ENCODE measurements at regions not wholly inside any gene's neighbourhood (a gene's known extent, or its start where the extent isn't known, plus 50 kb on each side); places are given as distances from the start of the nearest gene placed in this dataset.
"Not testable (repeated sequence)": the region's sequence is repeated elsewhere in the genome, so short reads cannot be mapped to it uniquely, and the experiment has no call there.

- no peaks in the 10 kb centered on the region for H3K4me1 ChIP-seq (ENCODE audit: insufficient read depth, low read length)
These were observed 139.6 kb upstream of the NEBL start for GRCh38 chr10:21036757-21037156.

GRCh38 chr10:21034770-21035169 lies 137.7 kb upstream of the NEBL start:
- H3K36me3 ChIP-seq (ENCODE audit: insufficient read depth, low read length); H3K9me3 ChIP-seq (ENCODE audit: control insufficient read depth, insufficient read depth, low read length); H3K9ac ChIP-seq (ENCODE audit: low read depth, low read length); H3K4me1 ChIP-seq (ENCODE audit: insufficient read depth, low read length): not testable (repeated sequence)

More at GRCh38 chr10:21036757-21037156, 139.6 kb upstream of the NEBL start:
- Histone ChIP-seq H3K36me3 (ENCODE audit: insufficient read depth, low read length) (no peaks in the 10 kb centered on the region; the same call in 1 of the 2 replicates), H3K9me3 (ENCODE audit: control insufficient read depth, insufficient read depth, low read length) (no peaks in the 10 kb centered on the region), H3K9ac (ENCODE audit: low read depth, low read length) (no peak overlapping the region)

- Histone ChIP-seq H3K36me3 (ENCODE audit: insufficient read depth, low read length) (no peaks in the 10 kb centered on the region), H3K4me1 (ENCODE audit: insufficient read depth, low read length) (no peaks in the 10 kb centered on the region), H3K9ac (ENCODE audit: low read depth, low read length) (no peak overlapping the region), H3K9me3 (ENCODE audit: control insufficient read depth, insufficient read depth, low read length) (no peaks in the 10 kb centered on the region)
These were observed 137.1 kb upstream of the NEBL start for GRCh38 chr10:21034241-21034640.

GRCh38 chr10:21032587-21033319 lies 135.6 kb upstream of the NEBL start:
- no peaks in the 10 kb centered on the region for H3K9me3 ChIP-seq (ENCODE audit: control insufficient read depth, insufficient read depth, low read length)
- H3K9ac ChIP-seq (ENCODE audit: low read depth, low read length) = no peak overlapping the region
- no peaks in the 10 kb centered on the region for H3K4me1 ChIP-seq (ENCODE audit: insufficient read depth, low read length)
- H3K36me3 ChIP-seq (ENCODE audit: insufficient read depth, low read length) = no peaks in the 10 kb centered on the region

GRCh38 chr10:21031232-21031795 lies 134.2 kb upstream of the NEBL start:
- Histone ChIP-seq H3K36me3 (ENCODE audit: insufficient read depth, low read length) (no peaks in the 10 kb centered on the region), H3K9ac (ENCODE audit: low read depth, low read length) (no peak overlapping the region), H3K4me1 (ENCODE audit: insufficient read depth, low read length) (no peaks in the 10 kb centered on the region), H3K9me3 (ENCODE audit: control insufficient read depth, insufficient read depth, low read length) (no peaks in the 10 kb centered on the region)

GRCh38 chr10:21030091-21030490 lies 133.0 kb upstream of the NEBL start:
- H3K4me1 ChIP-seq (ENCODE audit: insufficient read depth, low read length) = no peaks in the 10 kb centered on the region
- no peak overlapping the region for H3K9ac ChIP-seq (ENCODE audit: low read depth, low read length)
- no peaks in the 10 kb centered on the region for H3K9me3 ChIP-seq (ENCODE audit: control insufficient read depth, insufficient read depth, low read length)
- H3K36me3 ChIP-seq (ENCODE audit: insufficient read depth, low read length) = no peaks in the 10 kb centered on the region

GRCh38 chr10:21022821-21023220 lies 125.7 kb upstream of the NEBL start:
- H3K36me3 ChIP-seq (ENCODE audit: insufficient read depth, low read length) = peaks cover 2% of the 10 kb centered on the region; the same call in 1 of the 2 replicates
- no peak overlapping the region for H3K9ac ChIP-seq (ENCODE audit: low read depth, low read length)
- no peaks in the 10 kb centered on the region for H3K4me1 ChIP-seq (ENCODE audit: insufficient read depth, low read length)
- H3K9me3 ChIP-seq (ENCODE audit: control insufficient read depth, insufficient read depth, low read length) = no peaks in the 10 kb centered on the region

- H3K9me3 ChIP-seq (ENCODE audit: control insufficient read depth, insufficient read depth, low read length) = no peaks in the 10 kb centered on the region
- peaks cover 2% of the 10 kb centered on the region; the same call in 1 of the 2 replicates for H3K36me3 ChIP-seq (ENCODE audit: insufficient read depth, low read length)
- H3K4me1 ChIP-seq (ENCODE audit: insufficient read depth, low read length) = no peaks in the 10 kb centered on the region
- H3K9ac ChIP-seq (ENCODE audit: low read depth, low read length) = no peak overlapping the region
These were observed 124.9 kb upstream of the NEBL start for GRCh38 chr10:21021843-21022594.

GRCh38 chr10:21021231-21021630 lies 124.1 kb upstream of the NEBL start:
- Histone ChIP-seq H3K36me3 (ENCODE audit: insufficient read depth, low read length) (peaks cover 2% of the 10 kb centered on the region; the same call in 1 of the 2 replicates), H3K9ac (ENCODE audit: low read depth, low read length) (no peak overlapping the region), H3K9me3 (ENCODE audit: control insufficient read depth, insufficient read depth, low read length) (no peaks in the 10 kb centered on the region), H3K4me1 (ENCODE audit: insufficient read depth, low read length) (no peaks in the 10 kb centered on the region)

- H3K9me3 ChIP-seq (ENCODE audit: control insufficient read depth, insufficient read depth, low read length) = no peaks in the 10 kb centered on the region
- H3K4me1 ChIP-seq (ENCODE audit: insufficient read depth, low read length) = no peaks in the 10 kb centered on the region
- no peak overlapping the region for H3K9ac ChIP-seq (ENCODE audit: low read depth, low read length)
- peaks cover 2% of the 10 kb centered on the region; the same call in 1 of the 2 replicates for H3K36me3 ChIP-seq (ENCODE audit: insufficient read depth, low read length)
These were observed 123.4 kb upstream of the NEBL start for GRCh38 chr10:21020545-21020944.

GRCh38 chr10:21019436-21019835 lies 122.3 kb upstream of the NEBL start:
- Histone ChIP-seq H3K4me1 (ENCODE audit: insufficient read depth, low read length) (no peaks in the 10 kb centered on the region), H3K9ac (ENCODE audit: low read depth, low read length) (no peak overlapping the region), H3K9me3 (ENCODE audit: control insufficient read depth, insufficient read depth, low read length) (no peaks in the 10 kb centered on the region), H3K36me3 (ENCODE audit: insufficient read depth, low read length) (peaks cover 2% of the 10 kb centered on the region; the same call in 1 of the 2 replicates)

GRCh38 chr10:21015851-21016250 lies 118.7 kb upstream of the NEBL start:
- Histone ChIP-seq H3K4me1 (ENCODE audit: insufficient read depth, low read length) (no peaks in the 10 kb centered on the region), H3K36me3 (ENCODE audit: insufficient read depth, low read length) (peaks cover 2% of the 10 kb centered on the region; the same call in 1 of the 2 replicates), H3K9ac (ENCODE audit: low read depth, low read length) (no peak overlapping the region)

GRCh38 chr10:21014141-21014540 lies 117.0 kb upstream of the NEBL start:
- no peaks in the 10 kb centered on the region for H3K4me1 ChIP-seq (ENCODE audit: insufficient read depth, low read length)
- H3K9ac ChIP-seq (ENCODE audit: low read depth, low read length) = no peak overlapping the region
- H3K36me3 ChIP-seq (ENCODE audit: insufficient read depth, low read length) = peaks cover under 1% of the 10 kb centered on the region; the same call in 1 of the 2 replicates
- no peaks in the 10 kb centered on the region for H3K9me3 ChIP-seq (ENCODE audit: control insufficient read depth, insufficient read depth, low read length)

More at GRCh38 chr10:21015851-21016250, 118.7 kb upstream of the NEBL start:
- H3K9me3 ChIP-seq (ENCODE audit: control insufficient read depth, insufficient read depth, low read length) = no peaks in the 10 kb centered on the region

GRCh38 chr10:21011433-21012018 lies 114.4 kb upstream of the NEBL start:
- H3K36me3 ChIP-seq (ENCODE audit: insufficient read depth, low read length) = no peaks in the 10 kb centered on the region
- H3K9ac ChIP-seq (ENCODE audit: low read depth, low read length) = no peak overlapping the region
- H3K4me1 ChIP-seq (ENCODE audit: insufficient read depth, low read length) = no peaks in the 10 kb centered on the region
- H3K9me3 ChIP-seq (ENCODE audit: control insufficient read depth, insufficient read depth, low read length) = no peaks in the 10 kb centered on the region
